CD4-positive, alpha-beta memory T cell (primary cell): ENCODE measurements at regions not wholly inside any gene's neighbourhood (a gene's known extent, or its start where the extent isn't known, plus 50 kb on each side); places are given as distances from the start of the nearest gene placed in this dataset.

Experiments used
- CTCF ChIA-PET: fragments of 350-600 bp; sonication (Branson Sonifier 250); formaldehyde crosslinking; loops from one replicate; lab custom pipeline; 2021; ENCODE audit warnings: inconsistent platforms; ENCODE audit not compliant: partially characterized antibody; lab: Charles Lee
- POLR2A ChIA-PET: fragments of 350-600 bp; sonication (Branson Sonifier 250); formaldehyde crosslinking; loops from one replicate; lab custom pipeline; 2021; ENCODE audit not compliant: partially characterized antibody; lab: Charles Lee
- DNase-seq, 5 donors: peaks; one replicate each; pipeline versions ENCODE4 v3.0.0 to v3.0.0-alpha.2; 2020 to 2022; ENCODE audit warnings: mixed read lengths in 1 of 5
- H3K27ac ChIP-seq: one replicate; pipeline ENCODE4 v1.7.0; 2013; ENCODE audit warnings: low read depth, low read length
- H3K27me3 ChIP-seq: 2 replicates; pipeline ENCODE4 v1.7.0; 2013; ENCODE audit warnings: mild to moderate bottlenecking, low read length, moderate library complexity; ENCODE audit not compliant: insufficient read depth
- H3K36me3 ChIP-seq: 2 replicates; pipeline ENCODE4 v1.7.0; 2013; ENCODE audit warnings: mild to moderate bottlenecking, low read length, moderate library complexity; ENCODE audit not compliant: insufficient read depth
- H3K4me1 ChIP-seq: 2 replicates; pipeline ENCODE4 v1.7.0; 2013; ENCODE audit warnings: mild to moderate bottlenecking, low read length, moderate library complexity; ENCODE audit not compliant: insufficient read depth
- H3K4me3 ChIP-seq, 2 donors: one replicate each; pipeline ENCODE4 v1.7.0; 2013; ENCODE audit warnings: low read length in 2 of 2, mild to moderate bottlenecking in 1 of 2
- H3K9me3 ChIP-seq, 2 donors: one replicate each; pipeline ENCODE4 v1.7.0; 2013; ENCODE audit warnings: low read length in 2 of 2, control low read depth in 1 of 2; ENCODE audit not compliant: control insufficient read depth in 1 of 2
- H3K27ac Mint-ChIP-seq, 7 donors: one replicate each; pipeline ENCODE4 v1.8.0; 2020 to 2021; ENCODE audit warnings: mixed read lengths in 7 of 7, mild to moderate bottlenecking in 6 of 7, inconsistent platforms in 3 of 7, moderate library complexity in 3 of 7
- H3K27me3 Mint-ChIP-seq, 2 donors: one replicate each; pipeline ENCODE4 v1.8.0; 2020 to 2021; ENCODE audit warnings: mixed read lengths in 2 of 2
- H3K36me3 Mint-ChIP-seq, 2 donors: one replicate each; pipeline ENCODE4 v1.8.0; 2020 to 2021; ENCODE audit warnings: mixed read lengths in 2 of 2, inconsistent platforms in 1 of 2, mild to moderate bottlenecking in 1 of 2
- H3K4me1 Mint-ChIP-seq, 4 donors: one replicate each; pipeline ENCODE4 v1.8.0; 2020 to 2021; ENCODE audit warnings: mixed read lengths in 4 of 4, mild to moderate bottlenecking in 1 of 4
- H3K4me3 Mint-ChIP-seq, 8 donors: one replicate each; pipeline ENCODE4 v1.8.0; 2020 to 2021; ENCODE audit warnings: mixed read lengths in 8 of 8, mild to moderate bottlenecking in 7 of 8, moderate library complexity in 6 of 8, inconsistent platforms in 3 of 8
- H3K9me3 Mint-ChIP-seq, 8 donors: one replicate each; pipeline ENCODE4 v1.8.0; 2020 to 2021; ENCODE audit warnings: mixed read lengths in 8 of 8, mild to moderate bottlenecking in 5 of 8, inconsistent platforms in 3 of 8, moderate library complexity in 1 of 8
- intact Hi-C: fragments of 100-400 bp; cut with micrococcal nuclease; formaldehyde crosslinking; loops from one replicate; pipeline ENCODE4 v1.15.1; 2023

GRCh38 chr15:93414576-93415231, 325.7 kb upstream of the RGMA start:
- H3K27me3 Mint-ChIP-seq = peaks cover 7 to 12% of the 10 kb centered on the region in 2 donors
- no peak for DNase-seq
- intact Hi-C loops = no loop called here
- Histone ChIP-seq H3K4me3 (no peak overlapping the region), H3K27me3 (no peaks in the 10 kb centered on the region), H3K9me3 (no peaks in the 10 kb centered on the region), H3K27ac (no peak overlapping the region), H3K4me1 (no peaks in the 10 kb centered on the region), H3K36me3 (no peaks in the 10 kb centered on the region)
- no peak overlapping the region for H3K4me3 Mint-ChIP-seq
- peaks cover 0 to 7% (median 2%) of the 10 kb centered on the region in 8 donors for H3K9me3 Mint-ChIP-seq
- no peaks in the 10 kb centered on the region for H3K4me1 Mint-ChIP-seq
- CTCF ChIA-PET = no interaction called here
- H3K27ac Mint-ChIP-seq = no peak overlapping the region
- POLR2A ChIA-PET = no interaction called here
- H3K36me3 Mint-ChIP-seq = no peaks in the 10 kb centered on the region

DNA sequence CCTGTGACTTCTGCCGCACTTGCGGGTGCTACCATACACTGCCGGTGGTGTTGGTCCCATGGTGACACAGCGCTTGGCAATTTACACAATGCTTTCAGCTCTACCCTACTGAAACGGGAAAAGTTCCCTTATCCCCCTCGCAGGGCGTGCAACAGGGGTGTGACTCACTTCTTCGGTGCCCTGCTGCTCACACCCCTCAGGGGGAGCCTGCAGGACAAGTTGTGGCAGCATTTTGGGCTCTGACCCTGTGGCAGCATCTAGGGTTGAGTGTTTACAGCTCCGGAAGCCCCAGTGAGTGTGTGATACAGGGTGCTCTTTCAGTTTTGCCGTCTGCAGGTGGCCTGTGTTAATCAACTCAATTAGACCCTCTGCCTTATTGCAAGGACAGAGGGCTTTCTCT, 324.7 kb upstream of the RGMA start:
- ChIA-PET CTCF (no interaction called here), POLR2A (no interaction called here)
- DNase-seq = no peak
- H3K4me1 Mint-ChIP-seq = no peaks in the 10 kb centered on the region
- no peaks in the 10 kb centered on the region for H3K4me1 ChIP-seq
- H3K36me3 ChIP-seq = no peaks in the 10 kb centered on the region
- H3K27ac ChIP-seq = no peak overlapping the region
- no peaks in the 10 kb centered on the region for H3K27me3 ChIP-seq
- no peak overlapping the region for H3K4me3 Mint-ChIP-seq
- H3K27me3 Mint-ChIP-seq = peaks cover 7 to 10% of the 10 kb centered on the region in 2 donors
- H3K36me3 Mint-ChIP-seq = no peaks in the 10 kb centered on the region
- no peak overlapping the region for H3K4me3 ChIP-seq
- no peak overlapping the region for H3K27ac Mint-ChIP-seq
- no peaks in the 10 kb centered on the region for H3K9me3 ChIP-seq
- intact Hi-C loops = no loop called here
- peaks cover 0 to 7% (median 2%) of the 10 kb centered on the region in 8 donors for H3K9me3 Mint-ChIP-seq

DNA sequence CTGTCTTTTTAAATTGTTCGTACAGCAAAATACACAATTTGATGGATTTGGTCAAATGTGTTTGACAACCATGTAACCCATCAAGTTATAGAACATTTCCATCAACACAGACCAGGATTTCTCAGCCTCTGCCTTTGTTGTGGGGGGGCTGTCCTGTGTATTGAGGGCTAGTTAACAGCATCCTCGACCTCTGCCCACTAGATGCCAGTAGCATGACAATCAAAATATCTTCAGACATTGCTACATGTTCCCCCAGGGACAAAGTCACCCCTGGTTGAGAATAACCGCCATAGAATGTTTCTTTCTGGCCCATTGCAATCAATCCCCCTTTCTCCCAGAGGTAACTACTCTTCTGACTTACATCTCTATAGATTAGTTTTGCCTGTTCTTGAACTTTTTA, 310.1 kb upstream of the RGMA start:
- ChIA-PET POLR2A (no interaction called here), CTCF (no interaction called here)
- H3K9me3 ChIP-seq = no peaks in the 10 kb centered on the region
- no peak for DNase-seq
- no peak overlapping the region for H3K4me3 ChIP-seq
- H3K27me3 ChIP-seq = no peaks in the 10 kb centered on the region
- peaks cover 0 to 14% (median 5%) of the 10 kb centered on the region in 8 donors for H3K9me3 Mint-ChIP-seq
- H3K4me3 Mint-ChIP-seq = no peak overlapping the region
- no peaks in the 10 kb centered on the region for H3K4me1 ChIP-seq
- H3K36me3 Mint-ChIP-seq = no peaks in the 10 kb centered on the region
- no peaks in the 10 kb centered on the region for H3K36me3 ChIP-seq
- H3K27ac ChIP-seq = no peak overlapping the region
- H3K4me1 Mint-ChIP-seq = no peaks in the 10 kb centered on the region
- intact Hi-C loops = no loop called here
- H3K27ac Mint-ChIP-seq = no peak overlapping the region
- peaks cover 6 to 7% of the 10 kb centered on the region in 2 donors for H3K27me3 Mint-ChIP-seq

- ChIA-PET POLR2A (interaction anchor here (0.6 kb wide), 1 partner anchor 922 kb away, joined by 3 read pairs; no protein-coding TSS in a partner anchor), CTCF (no interaction called here)
- DNase-seq = no peak
- Mint-ChIP-seq H3K9me3 (peaks cover 0 to 18% (median 5%) of the 10 kb centered on the region in 8 donors), H3K4me1 (no peaks in the 10 kb centered on the region), H3K27me3 (peaks cover 0 to 1% of the 10 kb centered on the region in 2 donors), H3K27ac (no peak overlapping the region), H3K4me3 (no peak overlapping the region), H3K36me3 (no peaks in the 10 kb centered on the region)
- no peak overlapping the region for H3K4me3 ChIP-seq
- intact Hi-C loops = no loop called here
- no peaks in the 10 kb centered on the region for H3K27me3 ChIP-seq
- no peaks in the 10 kb centered on the region for H3K36me3 ChIP-seq
- H3K27ac ChIP-seq = no peak overlapping the region
- no peaks in the 10 kb centered on the region for H3K9me3 ChIP-seq
- no peaks in the 10 kb centered on the region for H3K4me1 ChIP-seq
Observed at GRCh38 chr15:93389211-93389610, 300.2 kb upstream of the RGMA start.

DNA sequence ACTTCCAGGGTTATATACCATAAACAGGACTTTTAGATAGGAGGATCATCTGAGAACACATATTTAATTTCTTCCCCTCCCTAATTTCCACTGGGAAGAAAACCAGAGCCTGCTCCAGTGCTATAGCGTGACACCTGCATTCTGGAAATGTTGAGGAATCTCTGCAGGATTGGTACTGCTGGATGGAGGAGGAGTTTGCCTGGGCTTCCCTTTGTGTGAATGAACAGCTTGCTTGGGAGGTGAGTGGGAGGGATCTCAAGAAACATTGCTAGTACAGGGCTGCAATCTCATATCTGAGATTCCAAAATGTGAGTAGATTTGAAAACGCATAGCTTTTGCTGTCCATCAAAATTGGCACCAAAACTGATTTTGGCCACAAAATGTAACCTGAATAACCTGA, 295.9 kb upstream of the RGMA start:
- Mint-ChIP-seq H3K4me3 (no peak overlapping the region), H3K27ac (no peak overlapping the region), H3K9me3 (peaks cover 0 to 2% (median 0%) of the 10 kb centered on the region in 8 donors), H3K36me3 (no peaks in the 10 kb centered on the region), H3K4me1 (no peaks in the 10 kb centered on the region), H3K27me3 (no peaks in the 10 kb centered on the region)
- H3K4me1 ChIP-seq = no peaks in the 10 kb centered on the region
- intact Hi-C loops = no loop called here
- ChIA-PET CTCF (no interaction called here), POLR2A (no interaction called here)
- H3K27me3 ChIP-seq = no peaks in the 10 kb centered on the region
- no peaks in the 10 kb centered on the region for H3K36me3 ChIP-seq
- H3K27ac ChIP-seq = no peak overlapping the region
- no peaks in the 10 kb centered on the region for H3K9me3 ChIP-seq
- H3K4me3 ChIP-seq = no peak overlapping the region
- DNase-seq = no peak

DNA sequence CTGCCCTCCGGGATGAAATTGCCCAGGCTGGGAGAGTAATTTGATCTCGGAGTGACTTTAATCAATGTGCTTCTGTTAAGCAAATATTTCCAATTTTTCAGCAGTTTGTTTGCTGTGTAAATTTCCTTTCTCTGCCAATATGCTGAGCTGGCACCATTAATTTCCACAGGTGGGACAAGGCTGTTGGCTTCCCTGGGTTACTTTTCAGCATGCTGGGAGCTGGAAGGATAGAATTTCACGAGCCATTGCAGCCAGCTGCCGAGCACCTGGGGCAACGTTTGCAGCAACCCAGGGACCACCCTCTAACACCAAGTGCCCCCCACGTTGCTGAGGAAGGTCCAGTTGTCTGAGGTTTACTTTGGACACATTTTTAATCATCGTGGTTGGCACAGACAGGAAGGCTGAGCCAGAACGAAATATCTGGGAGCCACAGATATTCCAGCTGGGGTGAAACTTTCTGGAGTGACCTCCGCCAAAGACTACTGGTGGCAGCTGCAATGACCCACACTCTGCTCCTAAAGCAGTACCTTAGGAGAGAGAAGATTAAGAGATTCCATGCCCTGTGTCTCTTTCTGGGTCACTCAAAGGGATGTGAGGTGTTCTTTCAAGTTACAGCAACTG, 293.3 kb upstream of the RGMA start:
- Histone ChIP-seq H3K27ac (no peak overlapping the region), H3K36me3 (no peaks in the 10 kb centered on the region), H3K27me3 (no peaks in the 10 kb centered on the region), H3K4me3 (no peak overlapping the region), H3K9me3 (no peaks in the 10 kb centered on the region), H3K4me1 (no peaks in the 10 kb centered on the region)
- peaks cover 0 to under 1% (median 0%) of the 10 kb centered on the region in 8 donors for H3K9me3 Mint-ChIP-seq
- DNase-seq = no peak
- intact Hi-C loops = no loop called here
- H3K27me3 Mint-ChIP-seq = peaks cover under 1% of the 10 kb centered on the region in 2 donors
- H3K4me3 Mint-ChIP-seq = no peak overlapping the region
- H3K27ac Mint-ChIP-seq = no peak overlapping the region
- H3K36me3 Mint-ChIP-seq = no peaks in the 10 kb centered on the region
- POLR2A ChIA-PET = no interaction called here
- H3K4me1 Mint-ChIP-seq = no peaks in the 10 kb centered on the region
- CTCF ChIA-PET = no interaction called here

DNA sequence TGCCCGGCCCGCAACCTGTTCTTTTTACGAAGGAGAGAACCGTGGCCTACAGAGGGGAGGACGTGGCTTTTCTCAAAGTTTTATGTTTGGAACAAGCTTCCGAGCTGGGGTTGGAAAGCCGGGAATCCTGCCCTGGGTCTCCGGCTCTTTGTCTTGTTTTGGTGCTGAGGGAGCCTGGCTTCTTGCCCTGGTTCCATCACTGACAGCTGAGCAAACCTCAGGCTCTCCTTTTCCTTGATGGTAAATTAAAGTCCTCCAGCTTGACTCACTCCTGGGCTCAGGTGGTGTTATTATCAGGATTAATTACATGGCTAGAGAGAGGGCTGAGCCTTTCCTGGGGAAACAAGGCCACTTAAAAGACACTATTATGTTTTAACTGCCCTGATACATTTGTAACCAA, 289.5 kb upstream of the RGMA start:
- no peaks in the 10 kb centered on the region for H3K4me1 Mint-ChIP-seq

More for the DNA sequence above, 289.5 kb upstream of the RGMA start:
- H3K4me3 Mint-ChIP-seq = no peak overlapping the region
- H3K27me3 Mint-ChIP-seq = peaks cover 9 to 10% of the 10 kb centered on the region in 2 donors
- H3K27ac Mint-ChIP-seq = no peak overlapping the region
- H3K27ac ChIP-seq = no peak overlapping the region
- H3K36me3 ChIP-seq = no peaks in the 10 kb centered on the region
- no peaks in the 10 kb centered on the region for H3K9me3 ChIP-seq
- POLR2A ChIA-PET = no interaction called here
- H3K27me3 ChIP-seq = no peaks in the 10 kb centered on the region
- no peak overlapping the region for H3K4me3 ChIP-seq
- no peaks in the 10 kb centered on the region for H3K36me3 Mint-ChIP-seq
- CTCF ChIA-PET = no interaction called here
- DNase-seq = no peak
- intact Hi-C loops = no loop called here
- peaks cover 0 to 2% (median 0%) of the 10 kb centered on the region in 8 donors for H3K9me3 Mint-ChIP-seq
- H3K4me1 ChIP-seq = no peaks in the 10 kb centered on the region
